ENCODE measurements at regions not wholly inside any gene's neighbourhood (a gene's known extent, or its start where the extent isn't known, plus 50 kb on each side); places are given as distances from the start of the nearest gene placed in this dataset.

DNA sequence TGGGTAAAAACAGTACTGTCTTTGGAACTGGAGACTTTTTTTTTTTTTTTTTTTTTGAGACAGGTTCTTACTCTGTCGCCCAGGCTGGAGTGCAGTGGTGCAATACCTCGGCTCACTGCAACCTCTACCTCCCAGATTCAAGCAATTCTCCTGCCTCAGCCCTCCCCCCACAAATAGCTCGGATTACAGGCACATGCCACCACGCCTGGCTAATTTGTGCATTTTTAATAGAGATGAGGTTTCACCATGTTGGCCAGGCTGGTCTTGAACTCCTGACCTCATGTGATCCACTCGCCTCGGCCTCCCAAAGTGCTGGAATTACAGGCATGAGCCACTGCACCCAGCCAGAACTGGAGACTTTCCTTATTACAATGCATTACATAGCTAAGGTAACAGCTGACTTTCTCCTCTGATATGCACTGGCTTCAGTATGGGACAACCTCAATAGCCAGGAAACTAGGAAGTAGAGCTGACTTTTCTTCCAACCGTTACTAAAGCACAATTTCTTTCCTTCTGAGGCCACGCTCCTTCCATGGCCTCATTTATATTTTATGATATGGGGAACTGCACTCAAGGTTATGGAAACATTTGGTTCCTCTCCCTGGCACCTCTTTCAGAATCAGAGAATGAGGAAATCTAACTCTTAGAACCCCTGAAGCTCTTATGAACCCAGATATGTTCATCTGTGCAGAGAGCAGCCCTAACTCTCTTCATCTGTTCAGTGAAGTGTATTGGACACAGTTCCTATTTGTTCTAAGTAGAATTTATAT lies 53.5 kb upstream of the FAM9B start:
- no peaks in the 10 kb centered on the region for H3K36me3 ChIP-seq (ENCODE audit: control insufficient read depth in 1 of 2, insufficient read depth in 2 of 2, low read length in 1 of 2)
- H3K4me3 ChIP-seq (ENCODE audit: low read length in 2 of 2), result no peak overlapping the region
- intact Hi-C loops (cut with DNase I), result no loop called here
- ATAC-seq (ENCODE audit: low FRiP score) (no peak), DNase-seq (no peak)
- H3K4me1 ChIP-seq (ENCODE audit: control insufficient read depth in 1 of 2, insufficient read depth in 2 of 2, low read length in 2 of 2), result no peaks in the 10 kb centered on the region
- H3K9me3 ChIP-seq (ENCODE audit: control insufficient read depth, low read length), result no peaks in the 10 kb centered on the region
- no peaks in the 10 kb centered on the region for H3K27me3 ChIP-seq (ENCODE audit: control insufficient read depth in 1 of 2, insufficient read depth in 2 of 2, low read length in 1 of 2)
- no peak overlapping the region for H3K27ac ChIP-seq (ENCODE audit: low read depth in 1 of 2, low read length in 2 of 2)
- WGBS, 2 donors, result 67 to 87% methylated on average over 8 of the region's 8 CpGs

DNA sequence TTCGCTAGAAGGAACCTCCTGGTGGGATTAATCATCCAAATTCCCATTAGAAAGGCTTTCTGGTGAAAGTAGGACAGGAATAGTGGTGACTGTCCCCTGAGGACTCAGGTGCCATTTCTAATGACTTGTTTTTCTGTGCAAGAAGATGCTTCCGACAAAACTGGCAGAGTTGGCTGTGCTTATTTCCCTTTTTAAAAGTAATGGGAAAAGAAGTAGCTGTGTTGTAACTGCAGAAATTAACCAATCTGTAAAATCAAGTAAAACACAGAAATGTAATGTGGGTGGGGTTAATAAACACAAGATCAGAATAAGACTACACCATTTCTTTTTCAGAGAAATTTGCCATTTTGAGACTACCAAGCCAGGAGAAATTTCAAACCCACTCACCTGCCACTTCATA lies 55.0 kb upstream of the FAM9B start:
- Histone ChIP-seq H3K4me1 (ENCODE audit: control insufficient read depth in 1 of 2, insufficient read depth in 2 of 2, low read length in 2 of 2) (no peaks in the 10 kb centered on the region), H3K27me3 (ENCODE audit: control insufficient read depth in 1 of 2, insufficient read depth in 2 of 2, low read length in 1 of 2) (no peaks in the 10 kb centered on the region), H3K36me3 (ENCODE audit: control insufficient read depth in 1 of 2, insufficient read depth in 2 of 2, low read length in 1 of 2) (no peaks in the 10 kb centered on the region), H3K9me3 (ENCODE audit: control insufficient read depth, low read length) (no peaks in the 10 kb centered on the region), H3K4me3 (ENCODE audit: low read length in 2 of 2) (no peak overlapping the region), H3K27ac (ENCODE audit: low read depth in 1 of 2, low read length in 2 of 2) (no peak overlapping the region)
- DNase-seq (no peak), ATAC-seq (ENCODE audit: low FRiP score) (no peak)
- WGBS, 2 donors, result 75 to 93% methylated on average over 2 of the region's 2 CpGs
- intact Hi-C loops (cut with DNase I), result no loop called here

DNA sequence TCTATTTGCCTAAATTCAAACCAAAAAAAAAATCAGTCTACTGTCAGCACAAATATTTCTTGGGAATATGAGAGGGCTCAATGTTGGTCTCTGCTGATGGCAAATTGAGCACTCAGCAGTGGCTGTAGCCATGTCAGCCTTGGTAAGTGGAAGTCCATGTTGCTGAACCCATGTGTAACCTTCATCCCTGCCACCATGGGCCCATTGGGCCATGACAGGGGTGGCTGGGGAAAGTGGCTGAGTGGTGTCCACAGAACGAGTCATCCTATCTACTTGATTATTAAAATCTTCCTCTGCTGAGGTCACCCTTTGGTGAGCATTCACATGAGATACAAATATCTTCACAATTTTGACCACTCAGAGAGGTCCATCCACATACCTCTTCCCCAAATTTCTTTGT lies 56.8 kb upstream of the FAM9B start:
- DNase-seq (no peak), ATAC-seq (ENCODE audit: low FRiP score) (no peak)
- no peak overlapping the region for H3K4me3 ChIP-seq (ENCODE audit: low read length in 2 of 2)
- 77 to 100% methylated on average over 1 of the region's 1 CpG for WGBS, 2 donors
- no peaks in the 10 kb centered on the region for H3K36me3 ChIP-seq (ENCODE audit: control insufficient read depth in 1 of 2, insufficient read depth in 2 of 2, low read length in 1 of 2)
- no peaks in the 10 kb centered on the region for H3K4me1 ChIP-seq (ENCODE audit: control insufficient read depth in 1 of 2, insufficient read depth in 2 of 2, low read length in 2 of 2)
- no peak overlapping the region for H3K27ac ChIP-seq (ENCODE audit: low read depth in 1 of 2, low read length in 2 of 2)
- H3K27me3 ChIP-seq (ENCODE audit: control insufficient read depth in 1 of 2, insufficient read depth in 2 of 2, low read length in 1 of 2), result no peaks in the 10 kb centered on the region
- no peaks in the 10 kb centered on the region for H3K9me3 ChIP-seq (ENCODE audit: control insufficient read depth, low read length)
- intact Hi-C loops (cut with DNase I), result no loop called here

DNA sequence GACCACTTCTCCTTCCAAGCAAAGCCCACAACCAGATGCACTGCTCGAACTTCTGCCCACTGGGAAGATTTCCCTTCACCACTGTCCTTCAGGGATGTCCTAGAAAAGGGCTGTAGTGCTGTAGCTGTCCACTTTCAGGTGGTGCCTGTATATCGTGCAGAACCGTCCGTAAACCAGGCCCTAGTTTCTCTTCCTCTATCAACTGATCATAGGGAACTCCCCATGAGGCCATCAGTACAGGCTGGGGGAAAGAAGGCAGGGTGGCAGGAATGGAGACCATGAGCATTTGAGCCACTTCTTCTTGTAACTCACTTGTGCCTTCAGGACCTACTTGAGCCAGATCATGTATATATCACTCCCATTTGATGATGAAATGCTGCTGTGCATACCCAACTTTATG lies 57.3 kb upstream of the FAM9B start:
- WGBS, 2 donors, result 81 to 96% methylated on average over 4 of the region's 4 CpGs
- Histone ChIP-seq H3K27me3 (ENCODE audit: control insufficient read depth in 1 of 2, insufficient read depth in 2 of 2, low read length in 1 of 2) (no peaks in the 10 kb centered on the region), H3K9me3 (ENCODE audit: control insufficient read depth, low read length) (no peaks in the 10 kb centered on the region), H3K4me1 (ENCODE audit: control insufficient read depth in 1 of 2, insufficient read depth in 2 of 2, low read length in 2 of 2) (no peaks in the 10 kb centered on the region), H3K4me3 (ENCODE audit: low read length in 2 of 2) (no peak overlapping the region), H3K27ac (ENCODE audit: low read depth in 1 of 2, low read length in 2 of 2) (no peak overlapping the region), H3K36me3 (ENCODE audit: control insufficient read depth in 1 of 2, insufficient read depth in 2 of 2, low read length in 1 of 2) (no peaks in the 10 kb centered on the region)
- ATAC-seq (ENCODE audit: low FRiP score) (no peak), DNase-seq (no peak)
- intact Hi-C loops (cut with DNase I), result no loop called here

DNA sequence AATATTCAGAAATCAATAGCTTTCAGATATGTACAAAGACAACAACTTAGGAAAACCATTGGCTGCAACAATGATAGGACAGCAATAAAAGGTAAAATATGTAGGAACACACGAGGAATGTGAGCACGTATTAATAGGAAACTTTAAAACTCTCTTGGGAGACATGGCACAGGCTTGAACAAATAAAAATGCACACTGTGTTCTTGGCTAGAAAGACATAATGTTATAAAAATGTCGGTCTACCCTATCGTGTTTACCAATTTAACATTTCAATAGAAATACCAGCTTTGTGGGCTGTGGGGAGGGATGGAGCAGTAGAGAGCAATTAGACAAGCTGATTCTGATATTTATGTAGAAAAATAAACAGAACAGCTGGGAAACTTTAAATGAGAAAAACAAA lies 69.0 kb upstream of the FAM9B start:
- H3K9me3 ChIP-seq (ENCODE audit: control insufficient read depth, low read length), result no peaks in the 10 kb centered on the region

DNA sequence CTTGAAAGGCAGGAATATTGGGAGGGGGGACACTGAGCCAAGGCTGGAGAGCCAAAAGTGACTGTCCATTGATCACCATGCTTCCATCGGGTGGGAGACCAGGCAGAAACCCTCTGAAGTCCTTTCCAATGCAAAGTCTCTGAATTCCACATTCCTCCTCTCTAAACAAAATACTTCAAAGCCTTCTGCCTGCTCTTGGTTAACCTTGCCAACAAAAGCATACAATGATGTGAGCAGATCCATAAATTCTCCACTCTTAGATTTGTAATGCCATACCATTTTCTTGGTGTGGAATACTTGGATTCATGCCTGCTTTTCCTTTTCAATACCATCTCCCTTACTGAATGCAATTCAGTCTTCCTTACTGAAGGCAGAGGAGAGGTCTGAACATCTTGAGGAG lies 74.1 kb upstream of the FAM9B start:
- no peaks in the 10 kb centered on the region for H3K27me3 ChIP-seq (ENCODE audit: control insufficient read depth in 1 of 2, insufficient read depth in 2 of 2, low read length in 1 of 2)
- WGBS, 2 donors, result 4 to 11% methylated on average over 1 of the region's 1 CpG
- no peaks in the 10 kb centered on the region for H3K4me1 ChIP-seq (ENCODE audit: control insufficient read depth in 1 of 2, insufficient read depth in 2 of 2, low read length in 2 of 2)
- no peak overlapping the region for H3K4me3 ChIP-seq (ENCODE audit: low read length in 2 of 2)
- H3K36me3 ChIP-seq (ENCODE audit: control insufficient read depth in 1 of 2, insufficient read depth in 2 of 2, low read length in 1 of 2), result no peaks in the 10 kb centered on the region
- intact Hi-C loops (cut with DNase I), result no loop called here
- DNase-seq (no peak), ATAC-seq (ENCODE audit: low FRiP score) (no peak)
- H3K27ac ChIP-seq (ENCODE audit: low read depth in 1 of 2, low read length in 2 of 2), result no peak overlapping the region
- no peaks in the 10 kb centered on the region for H3K9me3 ChIP-seq (ENCODE audit: control insufficient read depth, low read length)

More for the DNA sequence above, 69.0 kb upstream of the FAM9B start:
- 5 to 12% methylated on average over 4 of the region's 4 CpGs for WGBS, 2 donors
- no peaks in the 10 kb centered on the region for H3K4me1 ChIP-seq (ENCODE audit: control insufficient read depth in 1 of 2, insufficient read depth in 2 of 2, low read length in 2 of 2)
- DNase-seq (no peak), ATAC-seq (ENCODE audit: low FRiP score) (no peak)
- no peak overlapping the region for H3K4me3 ChIP-seq (ENCODE audit: low read length in 2 of 2)
- no peak overlapping the region for H3K27ac ChIP-seq (ENCODE audit: low read depth in 1 of 2, low read length in 2 of 2)
- H3K27me3 ChIP-seq (ENCODE audit: control insufficient read depth in 1 of 2, insufficient read depth in 2 of 2, low read length in 1 of 2), result no peaks in the 10 kb centered on the region
- intact Hi-C loops (cut with DNase I), result no loop called here
- no peaks in the 10 kb centered on the region for H3K36me3 ChIP-seq (ENCODE audit: control insufficient read depth in 1 of 2, insufficient read depth in 2 of 2, low read length in 1 of 2)

DNA sequence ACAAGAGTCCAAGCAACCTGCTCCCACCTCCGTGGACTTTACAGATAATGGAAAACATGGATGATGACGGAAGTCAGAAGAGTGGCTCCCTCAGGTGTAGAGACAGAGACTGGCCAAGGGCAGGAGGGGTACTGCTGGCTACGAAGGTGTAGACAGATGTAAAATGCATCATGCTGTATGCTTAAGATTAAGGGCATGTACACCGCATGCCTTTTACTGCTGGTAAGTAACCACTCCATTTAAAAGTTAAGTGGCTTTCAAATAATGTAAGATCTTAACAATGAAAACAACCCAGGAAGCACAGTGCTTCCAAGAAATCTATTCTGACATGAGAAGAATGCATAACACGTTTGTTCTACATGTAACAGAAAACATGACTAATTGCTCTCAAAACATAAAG lies 76.9 kb upstream of the FAM9B start:
- Histone ChIP-seq H3K4me3 (ENCODE audit: low read length in 2 of 2) (no peak overlapping the region), H3K27ac (ENCODE audit: low read depth in 1 of 2, low read length in 2 of 2) (no peak overlapping the region), H3K4me1 (ENCODE audit: control insufficient read depth in 1 of 2, insufficient read depth in 2 of 2, low read length in 2 of 2) (no peaks in the 10 kb centered on the region), H3K27me3 (ENCODE audit: control insufficient read depth in 1 of 2, insufficient read depth in 2 of 2, low read length in 1 of 2) (no peaks in the 10 kb centered on the region), H3K36me3 (ENCODE audit: control insufficient read depth in 1 of 2, insufficient read depth in 2 of 2, low read length in 1 of 2) (no peaks in the 10 kb centered on the region), H3K9me3 (ENCODE audit: control insufficient read depth, low read length) (no peaks in the 10 kb centered on the region)
- no peak for ATAC-seq (ENCODE audit: low FRiP score)
- DNase-seq, result no peak
- intact Hi-C loops (cut with DNase I), result no loop called here
- WGBS, 2 donors, result 42 to 46% methylated on average over 5 of the region's 5 CpGs

DNA sequence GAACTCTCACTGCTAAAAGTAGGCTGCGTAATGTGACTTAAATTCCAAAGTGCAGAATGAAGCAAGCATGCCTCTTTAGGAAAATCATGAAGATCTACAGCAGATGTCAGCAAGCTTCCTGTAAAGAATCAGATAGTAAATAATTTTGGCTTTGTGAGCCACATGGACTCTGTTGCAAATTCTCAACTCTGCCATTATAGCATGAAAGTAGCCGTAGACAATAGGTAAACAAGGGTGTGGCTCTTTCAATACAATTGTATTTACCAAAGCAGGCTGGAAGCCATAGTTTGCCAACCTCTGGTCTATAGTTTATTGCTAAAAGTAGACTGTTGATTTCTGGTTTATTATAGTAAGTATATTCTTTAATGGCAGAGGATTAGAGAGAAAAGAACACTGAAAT lies 80.3 kb upstream of the FAM9B start:
- no peaks in the 10 kb centered on the region for H3K27me3 ChIP-seq (ENCODE audit: control insufficient read depth in 1 of 2, insufficient read depth in 2 of 2, low read length in 1 of 2)
- 95 to 98% methylated on average over 2 of the region's 2 CpGs for WGBS, 2 donors
- no peaks in the 10 kb centered on the region for H3K36me3 ChIP-seq (ENCODE audit: control insufficient read depth in 1 of 2, insufficient read depth in 2 of 2, low read length in 1 of 2)
- no peak overlapping the region for H3K27ac ChIP-seq (ENCODE audit: low read depth in 1 of 2, low read length in 2 of 2)
- DNase-seq (no peak), ATAC-seq (ENCODE audit: low FRiP score) (no peak)
- intact Hi-C loops (cut with DNase I), result no loop called here
- no peak overlapping the region for H3K4me3 ChIP-seq (ENCODE audit: low read length in 2 of 2)
- H3K4me1 ChIP-seq (ENCODE audit: control insufficient read depth in 1 of 2, insufficient read depth in 2 of 2, low read length in 2 of 2), result no peaks in the 10 kb centered on the region
- no peaks in the 10 kb centered on the region for H3K9me3 ChIP-seq (ENCODE audit: control insufficient read depth, low read length)

DNA sequence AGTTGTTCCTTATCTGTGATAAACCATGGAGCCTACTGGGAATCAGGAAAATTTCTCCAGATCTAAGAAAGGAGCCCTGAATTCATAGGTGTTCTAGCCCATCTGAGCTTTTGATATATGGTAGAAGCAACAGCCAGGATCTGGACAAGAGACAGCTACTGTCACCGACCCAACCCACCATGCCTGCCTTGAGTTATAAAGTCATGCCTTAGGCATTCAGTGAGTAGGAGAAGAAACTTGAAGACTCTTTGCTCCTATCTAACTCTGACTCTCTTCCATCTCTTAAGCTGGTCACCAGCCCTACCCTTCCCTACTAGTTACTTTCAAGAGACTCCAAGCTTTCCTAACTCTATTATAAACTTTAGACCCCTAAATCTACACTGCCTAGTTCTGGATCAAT lies 83.9 kb upstream of the FAM9B start:
- Histone ChIP-seq H3K36me3 (ENCODE audit: control insufficient read depth in 1 of 2, insufficient read depth in 2 of 2, low read length in 1 of 2) (no peaks in the 10 kb centered on the region), H3K27me3 (ENCODE audit: control insufficient read depth in 1 of 2, insufficient read depth in 2 of 2, low read length in 1 of 2) (no peaks in the 10 kb centered on the region), H3K27ac (ENCODE audit: low read depth in 1 of 2, low read length in 2 of 2) (no peak overlapping the region), H3K4me3 (ENCODE audit: low read length in 2 of 2) (no peak overlapping the region), H3K4me1 (ENCODE audit: control insufficient read depth in 1 of 2, insufficient read depth in 2 of 2, low read length in 2 of 2) (no peaks in the 10 kb centered on the region), H3K9me3 (ENCODE audit: control insufficient read depth, low read length) (no peaks in the 10 kb centered on the region)
- intact Hi-C loops (cut with DNase I), result no loop called here
- ATAC-seq (ENCODE audit: low FRiP score), result no peak
- DNase-seq, result no peak
- 83 to 100% methylated on average over 1 of the region's 1 CpG for WGBS, 2 donors

Data from aorta (tissue), 5 donors.